OCI-LY1 (cell line): ENCODE measurements at regions not wholly inside any gene's neighbourhood (a gene's known extent, or its start where the extent isn't known, plus 50 kb on each side); places are given as distances from the start of the nearest gene placed in this dataset.

Experiments
- H2AFZ ChIP-seq: fragments of 200-600 bp; sonication (generic), shearing (Covaris generic); 2 replicates; pipeline ENCODE4 v1.6.0; 2014; ENCODE audit warnings: antibody characterized with exemption, mild to moderate bottlenecking, low read length
- H3F3A ChIP-seq: fragments of 200-600 bp; sonication (generic), shearing (Covaris generic); 2 replicates; pipeline ENCODE4 v1.6.0; 2014; ENCODE audit warnings: mild to moderate bottlenecking, antibody characterized with exemption, low read length, moderate library complexity; ENCODE audit not compliant: insufficient read depth
- H3K27ac ChIP-seq: fragments of 200-600 bp; sonication (generic); 2 replicates; pipeline ENCODE4 v1.5.1; 2014; ENCODE audit warnings: low read length, mixed run types, mild to moderate bottlenecking, low read depth; ENCODE audit not compliant: poor library complexity, severe bottlenecking
- H3K27me3 ChIP-seq: fragments of 200-600 bp; sonication (generic); 2 replicates; pipeline ENCODE4 v1.6.0; 2014; ENCODE audit warnings: antibody characterized with exemption, mild to moderate bottlenecking, low read length, moderate library complexity; ENCODE audit not compliant: insufficient read depth
- H3K36me3 ChIP-seq: fragments of 200-600 bp; sonication (generic); 2 replicates; pipeline ENCODE4 v1.6.1; 2014; ENCODE audit warnings: mild to moderate bottlenecking, antibody characterized with exemption, low read length, moderate library complexity, mixed read lengths; ENCODE audit not compliant: insufficient read depth
- H3K4me1 ChIP-seq: fragments of 200-600 bp; sonication (generic); 2 replicates; pipeline ENCODE4 v1.5.1; 2014; ENCODE audit warnings: mild to moderate bottlenecking, low read length, moderate library complexity; ENCODE audit not compliant: insufficient read depth, severe bottlenecking
- H3K4me2 ChIP-seq: fragments of 200-600 bp; sonication (generic), shearing (Covaris generic); 2 replicates; pipeline ENCODE4 v1.6.1; 2014; ENCODE audit warnings: low read length
- H3K4me3 ChIP-seq: fragments of 200-600 bp; sonication (generic); 2 replicates; pipeline ENCODE4 v1.5.1; 2014; ENCODE audit warnings: low read length, low read depth, mild to moderate bottlenecking, mixed read lengths; ENCODE audit not compliant: poor library complexity, severe bottlenecking
- H3K79me2 ChIP-seq: fragments of 200-600 bp; shearing (Covaris generic); 2 replicates; pipeline ENCODE4 v1.6.1; 2016; ENCODE audit warnings: mixed run types, low read length, mixed read lengths; ENCODE audit not compliant: insufficient read depth
- H3K9ac ChIP-seq: fragments of 200-600 bp; sonication (generic), shearing (Covaris generic); 2 replicates; pipeline ENCODE4 v1.6.1; 2014; ENCODE audit warnings: mild to moderate bottlenecking, low read length, mixed read lengths
- H3K9me2 ChIP-seq: fragments of 200-600 bp; sonication (generic), shearing (Covaris generic); 2 replicates; pipeline ENCODE4 v1.6.1; 2014; ENCODE audit warnings: low read depth, mild to moderate bottlenecking, low read length, mixed read lengths
- H3K9me3 ChIP-seq: fragments of 200-600 bp; shearing (Covaris generic); 2 replicates; pipeline ENCODE4 v1.6.1; 2014; ENCODE audit warnings: low read length, mixed read lengths
- H4K20me1 ChIP-seq: fragments of 200-600 bp; sonication (generic), shearing (Covaris generic); 2 replicates; pipeline ENCODE4 v1.6.0; 2016; ENCODE audit warnings: mild to moderate bottlenecking, low read length; ENCODE audit not compliant: insufficient read depth
- CTCF ChIP-seq: fragments of 200-600 bp; sonication (generic), shearing (Covaris generic); IDR thresholded peaks from 2 replicates; pipeline ENCODE4 v1.5.1; 2017; ENCODE audit warnings: mild to moderate bottlenecking, antibody characterized with exemption, low read length, moderate library complexity, mixed read lengths
- EZH2 ChIP-seq: fragments of 200-600 bp; sonication (generic), shearing (Covaris generic); IDR thresholded peaks from 2 replicates; pipeline ENCODE4 v1.8.0; 2017; ENCODE audit warnings: borderline replicate concordance, mixed run types, mild to moderate bottlenecking, antibody characterized with exemption, low read length, moderate library complexity, mixed read lengths

GRCh38 chr3:191975936-191976335 lies 515.0 kb downstream of the PYDC2 start:
- Histone ChIP-seq H3K9me3 (no peaks in the 10 kb centered on the region), H3K4me3 (no peak overlapping the region), H3F3A (no peaks in the 10 kb centered on the region), H2AFZ (no peak overlapping the region), H3K79me2 (no peaks in the 10 kb centered on the region), H3K9ac (no peak overlapping the region), H3K9me2 (no peaks in the 10 kb centered on the region), H3K36me3 (no peaks in the 10 kb centered on the region), H3K27me3 (no peaks in the 10 kb centered on the region), H3K27ac (no peak overlapping the region), H3K4me1 (no peaks in the 10 kb centered on the region), H4K20me1 (no peaks in the 10 kb centered on the region), H3K4me2 (no peak overlapping the region)
- no peak for TF ChIP-seq EZH2
- TF ChIP-seq CTCF = no peak

- TF ChIP-seq EZH2 = no peak
- no peak for TF ChIP-seq CTCF
- H3K4me1 ChIP-seq = no peaks in the 10 kb centered on the region
Observed at GRCh38 chr3:191980443-191980842, 519.5 kb downstream of the PYDC2 start.

GRCh38 chr3:191982481-191982880 lies 521.5 kb downstream of the PYDC2 start:
- Histone ChIP-seq H2AFZ (no peak overlapping the region), H3K9me2 (no peaks in the 10 kb centered on the region), H3K36me3 (no peaks in the 10 kb centered on the region), H3K4me3 (no peak overlapping the region), H3K79me2 (no peaks in the 10 kb centered on the region), H3F3A (no peaks in the 10 kb centered on the region), H3K27ac (no peak overlapping the region), H3K9ac (no peak overlapping the region), H3K4me1 (no peaks in the 10 kb centered on the region), H3K9me3 (no peaks in the 10 kb centered on the region), H3K4me2 (no peak overlapping the region), H3K27me3 (no peaks in the 10 kb centered on the region), H4K20me1 (no peaks in the 10 kb centered on the region)
- TF ChIP-seq CTCF (no peak), EZH2 (no peak)

More at GRCh38 chr3:191980443-191980842, 519.5 kb downstream of the PYDC2 start:
- Histone ChIP-seq H3K9me3 (no peaks in the 10 kb centered on the region), H3F3A (no peaks in the 10 kb centered on the region), H4K20me1 (no peaks in the 10 kb centered on the region), H3K36me3 (no peaks in the 10 kb centered on the region), H2AFZ (no peak overlapping the region), H3K9me2 (no peaks in the 10 kb centered on the region), H3K27ac (no peak overlapping the region), H3K4me2 (no peak overlapping the region), H3K79me2 (no peaks in the 10 kb centered on the region), H3K4me3 (no peak overlapping the region), H3K9ac (no peak overlapping the region), H3K27me3 (no peaks in the 10 kb centered on the region)
